Naive thymus-derived CD4-positive, alpha-beta T cell (primary cell): ENCODE measurements at regions not wholly inside any gene's neighbourhood (a gene's known extent, or its start where the extent isn't known, plus 50 kb on each side); places are given as distances from the start of the nearest gene placed in this dataset.

Experiments used
- ATAC-seq: fragments of 150-1000 bp; cut with Tn5 transposase; 2 replicates; pipeline ENCODE4 v1.10.0; 2021; ENCODE audit warnings: mild to moderate bottlenecking, moderate library complexity
- CTCF ChIA-PET: fragments of 350-600 bp; sonication (Branson Sonifier 250); formaldehyde crosslinking; loops from one replicate; lab custom pipeline; 2021; ENCODE audit warnings: antibody characterized with exemption; lab: Charles Lee
- POLR2A ChIA-PET: fragments of 350-600 bp; sonication (Branson Sonifier 250); formaldehyde crosslinking; loops from one replicate; lab custom pipeline; 2021; ENCODE audit warnings: antibody characterized with exemption, inconsistent platforms; lab: Charles Lee
- DNase-seq, 9 donors: peaks; one replicate each; pipeline versions ENCODE4 v3.0.0 to v3.0.0-alpha.2; 2020 to 2022; ENCODE audit warnings: mixed read lengths in 1 of 9
- H3K27ac ChIP-seq: one replicate; pipeline ENCODE4 v1.7.0; 2013; ENCODE audit warnings: mild to moderate bottlenecking, low read depth, low read length, moderate library complexity
- H3K27me3 ChIP-seq, 2 donors: one replicate each; pipeline ENCODE4 v1.7.0; 2013; ENCODE audit warnings: low read length in 2 of 2, mild to moderate bottlenecking in 2 of 2, moderate library complexity in 2 of 2; ENCODE audit not compliant: control insufficient read depth in 2 of 2, insufficient read depth in 2 of 2
- H3K36me3 ChIP-seq, 3 experiments: 1 replicate in 2 of 3; 2 replicates in 1 of 3; pipeline ENCODE4 v1.7.0; 2013; ENCODE audit warnings: low read length in 3 of 3, mild to moderate bottlenecking in 3 of 3, moderate library complexity in 1 of 3; ENCODE audit not compliant: insufficient read depth in 3 of 3, control insufficient read depth in 2 of 3
- H3K4me1 ChIP-seq, 2 donors: one replicate each; pipeline ENCODE4 v1.7.0; 2013; ENCODE audit warnings: low read length in 2 of 2, mild to moderate bottlenecking in 2 of 2, moderate library complexity in 1 of 2; ENCODE audit not compliant: control insufficient read depth in 2 of 2, insufficient read depth in 2 of 2
- H3K4me3 ChIP-seq: 2 replicates; pipeline ENCODE4 v1.7.0; 2013; ENCODE audit warnings: mild to moderate bottlenecking, low read length
- H3K9me3 ChIP-seq, 3 experiments: 1 replicate in 2 of 3; 2 replicates in 1 of 3; pipeline ENCODE4 v1.7.0; 2013; ENCODE audit warnings: low read length in 3 of 3; ENCODE audit not compliant: control insufficient read depth in 2 of 3
- H3K27ac Mint-ChIP-seq, 9 donors: one replicate each; pipeline ENCODE4 v1.8.0; 2020 to 2022; ENCODE audit warnings: mixed read lengths in 9 of 9, mild to moderate bottlenecking in 8 of 9, moderate library complexity in 5 of 9, inconsistent platforms in 2 of 9
- H3K27me3 Mint-ChIP-seq, 5 donors: one replicate each; pipeline ENCODE4 v1.8.0; 2021 to 2022; ENCODE audit warnings: mixed read lengths in 5 of 5, mild to moderate bottlenecking in 1 of 5
- H3K36me3 Mint-ChIP-seq, 5 donors: one replicate each; pipeline ENCODE4 v1.8.0; 2020 to 2022; ENCODE audit warnings: mixed read lengths in 5 of 5, mild to moderate bottlenecking in 3 of 5, inconsistent platforms in 1 of 5
- H3K4me1 Mint-ChIP-seq, 7 donors: one replicate each; pipeline ENCODE4 v1.8.0; 2020 to 2022; ENCODE audit warnings: mixed read lengths in 7 of 7, mild to moderate bottlenecking in 3 of 7, inconsistent platforms in 1 of 7
- H3K4me3 Mint-ChIP-seq, 10 donors: one replicate each; pipeline ENCODE4 v1.8.0; 2020 to 2022; ENCODE audit warnings: mild to moderate bottlenecking in 10 of 10, mixed read lengths in 10 of 10, moderate library complexity in 6 of 10, inconsistent platforms in 2 of 10
- H3K9me3 Mint-ChIP-seq, 11 donors: one replicate each; pipeline ENCODE4 v1.8.0; 2020 to 2022; ENCODE audit warnings: mixed read lengths in 11 of 11, mild to moderate bottlenecking in 4 of 11, inconsistent platforms in 1 of 11, moderate library complexity in 1 of 11
- intact Hi-C, 2 donors: fragments of 100-400 bp; cut with micrococcal nuclease; formaldehyde crosslinking; loops; one replicate each; pipeline ENCODE4 v1.15.1; 2023

- ATAC-seq = no peak
- H3K4me1 Mint-ChIP-seq = no peaks in the 10 kb centered on the region
- ChIA-PET POLR2A (no interaction called here), CTCF (no interaction called here)
- H3K36me3 Mint-ChIP-seq = peaks cover 0 to 3% (median 0%) of the 10 kb centered on the region in 5 donors
- no peak for DNase-seq
- no peak overlapping the region for H3K4me3 ChIP-seq
- peaks cover 0 to 35% (median 9%) of the 10 kb centered on the region in 11 donors for H3K9me3 Mint-ChIP-seq
- intact Hi-C loops = no loop called here
- H3K4me1 ChIP-seq = no peaks in the 10 kb centered on the region
- H3K27ac Mint-ChIP-seq = no peak overlapping the region
- no peaks in the 10 kb centered on the region for H3K27me3 ChIP-seq
- no peaks in the 10 kb centered on the region for H3K36me3 ChIP-seq
- no peaks in the 10 kb centered on the region for H3K27me3 Mint-ChIP-seq
- H3K4me3 Mint-ChIP-seq = no peak overlapping the region
- no peak overlapping the region for H3K27ac ChIP-seq
- H3K9me3 ChIP-seq = no peaks in the 10 kb centered on the region
Observed at GRCh38 chr4:30256116-30256832, 463.9 kb upstream of the PCDH7 start.

GRCh38 chr4:30258949-30259348 is 461.2 kb upstream of the PCDH7 start:
- H3K27ac Mint-ChIP-seq = no peak overlapping the region
- ChIA-PET POLR2A (no interaction called here), CTCF (no interaction called here)
- peaks cover 0 to 22% (median 6%) of the 10 kb centered on the region in 11 donors for H3K9me3 Mint-ChIP-seq
- no peak overlapping the region for H3K4me3 Mint-ChIP-seq
- H3K36me3 Mint-ChIP-seq = peaks cover 0 to 3% (median 0%) of the 10 kb centered on the region in 5 donors
- H3K4me1 Mint-ChIP-seq = no peaks in the 10 kb centered on the region
- Histone ChIP-seq H3K4me3 (no peak overlapping the region), H3K27ac (no peak overlapping the region), H3K9me3 (no peaks in the 10 kb centered on the region), H3K36me3 (no peaks in the 10 kb centered on the region), H3K4me1 (no peaks in the 10 kb centered on the region), H3K27me3 (no peaks in the 10 kb centered on the region)
- H3K27me3 Mint-ChIP-seq = no peaks in the 10 kb centered on the region
- DNase-seq (no peak), ATAC-seq (no peak)
- intact Hi-C loops = no loop called here

- Mint-ChIP-seq H3K4me1 (no peaks in the 10 kb centered on the region), H3K27ac (no peak overlapping the region), H3K9me3 (peaks cover 0 to 14% (median 1%) of the 10 kb centered on the region in 11 donors), H3K4me3 (no peak overlapping the region), H3K36me3 (no peaks in the 10 kb centered on the region), H3K27me3 (no peaks in the 10 kb centered on the region)
- ChIA-PET POLR2A (no interaction called here), CTCF (no interaction called here)
- no peak overlapping the region for H3K27ac ChIP-seq
- ATAC-seq (no peak), DNase-seq (no peak)
- no peaks in the 10 kb centered on the region for H3K27me3 ChIP-seq
- intact Hi-C loops = no loop called here
- H3K4me3 ChIP-seq = no peak overlapping the region
- no peaks in the 10 kb centered on the region for H3K36me3 ChIP-seq
- no peaks in the 10 kb centered on the region for H3K4me1 ChIP-seq
- H3K9me3 ChIP-seq = no peaks in the 10 kb centered on the region
Observed at GRCh38 chr4:30262379-30262778, 457.8 kb upstream of the PCDH7 start.

- peaks cover 0 to 12% (median 2%) of the 10 kb centered on the region in 11 donors for H3K9me3 Mint-ChIP-seq
- CTCF ChIA-PET = no interaction called here
Observed at GRCh38 chr4:30264465-30264864, 455.7 kb upstream of the PCDH7 start.

GRCh38 chr4:30265716-30266115 is 454.5 kb upstream of the PCDH7 start:
- no peak overlapping the region for H3K4me3 Mint-ChIP-seq

More at GRCh38 chr4:30264465-30264864, 455.7 kb upstream of the PCDH7 start:
- ATAC-seq (no peak), DNase-seq (no peak)
- Histone ChIP-seq H3K27me3 (no peaks in the 10 kb centered on the region), H3K9me3 (no peaks in the 10 kb centered on the region), H3K27ac (no peak overlapping the region), H3K4me3 (no peak overlapping the region), H3K4me1 (no peaks in the 10 kb centered on the region), H3K36me3 (no peaks in the 10 kb centered on the region)
- H3K4me3 Mint-ChIP-seq = no peak overlapping the region
- no peaks in the 10 kb centered on the region for H3K36me3 Mint-ChIP-seq
- no peak overlapping the region for H3K27ac Mint-ChIP-seq
- no peaks in the 10 kb centered on the region for H3K4me1 Mint-ChIP-seq
- POLR2A ChIA-PET = no interaction called here
- no peaks in the 10 kb centered on the region for H3K27me3 Mint-ChIP-seq
- intact Hi-C loops = no loop called here

GRCh38 chr4:30268370-30268769 is 451.8 kb upstream of the PCDH7 start:
- H3K36me3 Mint-ChIP-seq = no peaks in the 10 kb centered on the region
- Histone ChIP-seq H3K27me3 (no peaks in the 10 kb centered on the region), H3K9me3 (no peaks in the 10 kb centered on the region), H3K4me1 (no peaks in the 10 kb centered on the region), H3K4me3 (no peak overlapping the region), H3K27ac (no peak overlapping the region), H3K36me3 (no peaks in the 10 kb centered on the region)
- no peak overlapping the region for H3K27ac Mint-ChIP-seq
- intact Hi-C loops = no loop called here
- H3K9me3 Mint-ChIP-seq = peaks cover 0 to 23% (median 10%) of the 10 kb centered on the region in 11 donors
- H3K4me3 Mint-ChIP-seq = no peak overlapping the region
- CTCF ChIA-PET = no interaction called here
- H3K4me1 Mint-ChIP-seq = no peaks in the 10 kb centered on the region
- no peak for ATAC-seq
- DNase-seq = no peak
- H3K27me3 Mint-ChIP-seq = no peaks in the 10 kb centered on the region
- POLR2A ChIA-PET = no interaction called here

More at GRCh38 chr4:30265716-30266115, 454.5 kb upstream of the PCDH7 start:
- Histone ChIP-seq H3K4me3 (no peak overlapping the region), H3K27me3 (no peaks in the 10 kb centered on the region), H3K36me3 (no peaks in the 10 kb centered on the region), H3K27ac (no peak overlapping the region), H3K9me3 (no peaks in the 10 kb centered on the region), H3K4me1 (no peaks in the 10 kb centered on the region)
- ATAC-seq (no peak), DNase-seq (no peak)
- H3K36me3 Mint-ChIP-seq = no peaks in the 10 kb centered on the region
- H3K27ac Mint-ChIP-seq = no peak overlapping the region
- POLR2A ChIA-PET = no interaction called here
- intact Hi-C loops = no loop called here
- CTCF ChIA-PET = no interaction called here
- no peaks in the 10 kb centered on the region for H3K4me1 Mint-ChIP-seq
- H3K9me3 Mint-ChIP-seq = peaks cover 0 to 17% (median 4%) of the 10 kb centered on the region in 11 donors
- H3K27me3 Mint-ChIP-seq = no peaks in the 10 kb centered on the region

GRCh38 chr4:30269850-30270249 is 450.3 kb upstream of the PCDH7 start:
- no peak for DNase-seq
- no peak for ATAC-seq
- no peaks in the 10 kb centered on the region for H3K27me3 Mint-ChIP-seq
- H3K9me3 Mint-ChIP-seq = peaks cover 0 to 28% (median 10%) of the 10 kb centered on the region in 11 donors
- H3K4me1 ChIP-seq = no peaks in the 10 kb centered on the region
- no peaks in the 10 kb centered on the region for H3K36me3 Mint-ChIP-seq
- intact Hi-C loops = no loop called here
- no peaks in the 10 kb centered on the region for H3K36me3 ChIP-seq
- no peak overlapping the region for H3K27ac ChIP-seq
- no peak overlapping the region for H3K4me3 Mint-ChIP-seq
- CTCF ChIA-PET = no interaction called here
- no peak overlapping the region for H3K27ac Mint-ChIP-seq
- POLR2A ChIA-PET = no interaction called here
- H3K27me3 ChIP-seq = no peaks in the 10 kb centered on the region
- H3K9me3 ChIP-seq = no peaks in the 10 kb centered on the region
- no peak overlapping the region for H3K4me3 ChIP-seq
- no peaks in the 10 kb centered on the region for H3K4me1 Mint-ChIP-seq
